Bronchial epithelial cell (primary cell): ENCODE measurements at regions not wholly inside any gene's neighbourhood (a gene's known extent, or its start where the extent isn't known, plus 50 kb on each side); places are given as distances from the start of the nearest gene placed in this dataset.

Experiments used
- DNase-seq: peaks from one replicate; pipeline ENCODE4 v3.0.0-alpha.2; 2010; ENCODE audit warnings: low read depth
- FAIRE-seq: peaks from 2 replicates; lab custom pipeline; 2011; peaks lifted over from hg19 to GRCh38; lab: Jason Lieb, UNC
- H3K27me3 ChIP-seq: 2 replicates; pipeline ENCODE4 v1.5.1; 2011; ENCODE audit warnings: low read length; ENCODE audit not compliant: control insufficient read depth, insufficient read depth
- H3K36me3 ChIP-seq: 2 replicates; pipeline ENCODE4 v1.5.1; 2011; ENCODE audit warnings: low read length; ENCODE audit not compliant: control insufficient read depth, insufficient read depth
- H3K4me3 ChIP-seq: 2 replicates; pipeline ENCODE4 v1.5.1; 2011; ENCODE audit warnings: mild to moderate bottlenecking, low read depth, low read length, control low read depth
- TF ChIP-seq, protein P1 (sequence below): IDR thresholded peaks from 2 replicates; pipeline ENCODE4 v1.5.1; 2011; ENCODE audit warnings: mild to moderate bottlenecking, moderate library complexity, low read length, control low read depth, inconsistent platforms; ENCODE audit not compliant: insufficient read depth, severe bottlenecking

DNA sequence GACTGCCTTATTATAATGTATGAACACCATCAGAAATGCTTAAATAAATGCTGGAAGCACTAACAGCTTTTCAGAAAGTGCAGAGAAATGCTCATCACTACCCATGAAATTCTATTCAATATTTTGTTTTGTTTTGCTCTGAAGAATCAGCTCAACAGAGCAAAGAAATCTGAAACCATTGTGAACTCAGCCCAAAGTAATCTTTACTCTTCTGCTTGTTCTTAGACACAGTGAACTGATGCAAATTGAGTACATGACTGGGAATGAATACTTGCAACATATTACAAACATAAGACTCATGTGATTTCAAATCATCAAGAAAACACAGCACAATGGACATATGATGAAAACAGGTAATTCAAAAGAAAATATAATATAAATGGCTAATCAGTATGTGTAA is 404.6 kb upstream of the OPRM1 start:
- DNase-seq, result no peak
- H3K36me3 ChIP-seq, result no peaks in the 10 kb centered on the region
- FAIRE-seq, result no peak
- no peaks in the 10 kb centered on the region for H3K27me3 ChIP-seq
- TF ChIP-seq, protein P1, sequence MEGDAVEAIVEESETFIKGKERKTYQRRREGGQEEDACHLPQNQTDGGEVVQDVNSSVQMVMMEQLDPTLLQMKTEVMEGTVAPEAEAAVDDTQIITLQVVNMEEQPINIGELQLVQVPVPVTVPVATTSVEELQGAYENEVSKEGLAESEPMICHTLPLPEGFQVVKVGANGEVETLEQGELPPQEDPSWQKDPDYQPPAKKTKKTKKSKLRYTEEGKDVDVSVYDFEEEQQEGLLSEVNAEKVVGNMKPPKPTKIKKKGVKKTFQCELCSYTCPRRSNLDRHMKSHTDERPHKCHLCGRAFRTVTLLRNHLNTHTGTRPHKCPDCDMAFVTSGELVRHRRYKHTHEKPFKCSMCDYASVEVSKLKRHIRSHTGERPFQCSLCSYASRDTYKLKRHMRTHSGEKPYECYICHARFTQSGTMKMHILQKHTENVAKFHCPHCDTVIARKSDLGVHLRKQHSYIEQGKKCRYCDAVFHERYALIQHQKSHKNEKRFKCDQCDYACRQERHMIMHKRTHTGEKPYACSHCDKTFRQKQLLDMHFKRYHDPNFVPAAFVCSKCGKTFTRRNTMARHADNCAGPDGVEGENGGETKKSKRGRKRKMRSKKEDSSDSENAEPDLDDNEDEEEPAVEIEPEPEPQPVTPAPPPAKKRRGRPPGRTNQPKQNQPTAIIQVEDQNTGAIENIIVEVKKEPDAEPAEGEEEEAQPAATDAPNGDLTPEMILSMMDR, result no peak
- H3K4me3 ChIP-seq, result no peak overlapping the region

DNA sequence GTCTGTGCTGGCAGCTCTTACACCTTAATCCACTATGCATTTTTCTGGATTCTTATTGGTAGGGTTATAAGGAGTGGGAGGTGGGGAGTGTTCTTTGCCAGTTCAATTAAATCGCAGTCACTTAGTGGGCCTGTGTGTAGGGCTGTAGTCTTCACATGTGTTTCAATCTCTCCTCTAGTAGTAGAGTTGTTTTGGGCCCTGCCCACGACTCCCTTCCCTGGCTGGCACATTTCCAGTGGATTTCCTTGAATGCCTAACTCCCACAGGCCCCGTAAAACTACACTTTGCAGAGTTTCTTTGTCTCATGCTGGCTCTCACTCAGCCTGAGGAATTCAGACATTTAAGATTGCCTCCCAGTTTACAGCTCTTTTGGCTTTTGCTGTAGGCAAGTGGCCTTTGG is 414.0 kb upstream of the OPRM1 start:
- Histone ChIP-seq H3K36me3 (no peaks in the 10 kb centered on the region), H3K4me3 (no peak overlapping the region), H3K27me3 (no peaks in the 10 kb centered on the region)
- TF ChIP-seq, protein P1, result no peak
- FAIRE-seq (no peak), DNase-seq (no peak)

DNA sequence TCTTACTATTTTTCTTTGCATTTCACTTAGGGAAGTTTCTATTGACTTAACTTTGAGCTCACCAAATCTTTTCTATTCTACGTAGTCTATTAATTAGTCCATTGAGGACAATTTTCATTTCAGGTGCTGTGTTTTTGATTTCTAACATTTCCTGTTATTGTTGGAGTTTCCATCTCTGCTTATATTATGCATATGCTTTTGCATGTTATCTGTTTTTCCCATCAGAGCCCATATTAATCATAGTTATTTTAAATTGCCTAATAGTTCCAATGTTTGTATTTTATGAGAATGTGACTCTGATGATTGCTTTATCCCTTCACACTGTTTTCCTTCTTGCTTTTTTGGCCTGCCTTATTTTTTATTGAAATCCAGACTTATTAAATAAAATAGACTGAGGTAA is 414.5 kb upstream of the OPRM1 start:
- Histone ChIP-seq H3K36me3 (no peaks in the 10 kb centered on the region), H3K4me3 (no peak overlapping the region), H3K27me3 (no peaks in the 10 kb centered on the region)
- no peak for DNase-seq
- TF ChIP-seq, protein P1, result no peak
- no peak for FAIRE-seq

DNA sequence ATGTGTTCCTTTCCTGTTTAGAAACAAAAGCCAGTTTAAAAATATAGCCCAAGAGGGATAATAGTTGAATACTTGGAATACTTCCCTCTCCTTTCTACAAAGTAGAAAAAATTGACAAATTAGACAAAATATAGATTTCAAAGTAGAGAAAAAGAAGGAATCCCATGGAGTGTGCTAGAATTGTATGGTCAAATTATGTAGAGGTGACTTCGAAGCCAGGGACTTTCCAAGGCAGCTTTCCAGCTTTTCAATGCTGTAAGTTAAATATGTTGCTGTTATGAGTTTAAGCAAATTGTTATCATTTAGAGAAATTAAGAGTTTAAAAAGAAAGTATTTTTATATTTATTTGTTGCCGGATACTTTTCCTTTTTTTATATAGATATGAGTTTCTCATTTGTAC is 415.5 kb upstream of the OPRM1 start:
- TF ChIP-seq, protein P1, result no peak
- FAIRE-seq, result no peak
- no peaks in the 10 kb centered on the region for H3K27me3 ChIP-seq

DNA sequence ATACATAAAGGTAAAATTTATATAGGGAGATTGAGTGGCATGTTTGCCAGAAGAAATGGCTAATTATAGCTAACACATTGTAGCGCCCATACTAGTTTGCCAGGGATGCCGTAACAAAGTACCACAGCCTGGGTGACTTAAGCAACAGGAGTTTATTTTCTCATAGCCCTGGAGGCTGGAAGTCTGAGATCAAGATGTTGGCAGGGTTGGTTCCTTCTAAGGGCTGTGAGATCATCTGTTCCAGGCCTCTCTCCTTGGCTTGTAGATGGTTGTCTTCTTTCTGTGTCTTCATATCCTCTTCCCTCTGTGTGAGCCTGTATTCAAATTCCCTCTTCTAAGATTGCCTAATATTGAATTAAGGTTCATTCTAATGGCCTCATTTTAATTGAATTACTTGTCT is 417.5 kb upstream of the OPRM1 start:
- TF ChIP-seq, protein P1, result no peak
- FAIRE-seq (no peak), DNase-seq (no peak)
- no peaks in the 10 kb centered on the region for H3K27me3 ChIP-seq
- no peak overlapping the region for H3K4me3 ChIP-seq
- H3K36me3 ChIP-seq, result no peaks in the 10 kb centered on the region

More for the DNA sequence above, 415.5 kb upstream of the OPRM1 start:
- DNase-seq, result no peak
- Histone ChIP-seq H3K4me3 (no peak overlapping the region), H3K36me3 (no peaks in the 10 kb centered on the region)

- TF ChIP-seq, protein P1, result no peak
- DNase-seq (no peak), FAIRE-seq (no peak)
- H3K4me3 ChIP-seq, result no peak overlapping the region
- no peaks in the 10 kb centered on the region for H3K27me3 ChIP-seq
- no peaks in the 10 kb centered on the region for H3K36me3 ChIP-seq
Measured at GRCh38 chr6:153621070-153621469, 418.0 kb upstream of the OPRM1 start.
